ENCODE measurements at regions not wholly inside any gene's neighbourhood (a gene's known extent, or its start where the extent isn't known, plus 50 kb on each side); places are given as distances from the start of the nearest gene placed in this dataset.

- no peaks in the 10 kb centered on the region for H3K79me2 ChIP-seq (ENCODE audit: insufficient read depth, low read length)
- no peak overlapping the region for H3K4me3 Mint-ChIP-seq
- no peaks in the 10 kb centered on the region for H3K9me3 ChIP-seq (replicated peaks in 1 of 2; ENCODE audit: control insufficient read depth in 1 of 2, insufficient read depth in 1 of 2, low read length in 2 of 2)
- H3K9ac ChIP-seq (ENCODE audit: insufficient read depth, low read length, poor library complexity, severe bottlenecking) = no peak overlapping the region
- no peak overlapping the region for H3K27ac Mint-ChIP-seq
- H3K4me3 ChIP-seq (replicated peaks in 1 of 3; ENCODE audit: low read depth in 2 of 3, low read length in 3 of 3) = no peak overlapping the region
- no peaks in the 10 kb centered on the region for H3K36me3 Mint-ChIP-seq
- H3K9me3 Mint-ChIP-seq = peaks cover 0 to 5% (median 3%) of the 10 kb centered on the region in 7 donors
- peaks cover 0 to 2% (median 0%) of the 10 kb centered on the region in 3 donors for H3K27me3 Mint-ChIP-seq (ENCODE audit: low read depth in 3 of 3)
- H3K4me1 ChIP-seq (ENCODE audit: control insufficient read depth in 1 of 2, insufficient read depth in 2 of 2, low read length in 2 of 2) = no peaks in the 10 kb centered on the region
- H3K36me3 ChIP-seq (replicated peaks in 1 of 2; ENCODE audit: control insufficient read depth in 1 of 2, insufficient read depth in 2 of 2, low read length in 2 of 2) = no peaks in the 10 kb centered on the region
- TF ChIP-seq CTCF (IDR thresholded peaks at IDR 0.05) = no peak
- H2AFZ ChIP-seq (ENCODE audit: insufficient read depth, low read depth, low read length, poor library complexity, severe bottlenecking) = no peak overlapping the region
- H3K4me2 ChIP-seq (replicated peaks; ENCODE audit: extremely low read depth, low read length, poor library complexity, severe bottlenecking) = no peak overlapping the region
- no peak overlapping the region for H3K27ac ChIP-seq (ENCODE audit: low read depth in 1 of 2, low read length in 2 of 2)
- peaks cover 3% of the 10 kb centered on the region for H3K4me1 Mint-ChIP-seq
- WGBS (ENCODE audit: insufficient coverage) = no CpG with 5 or more reads among the region's 1 CpG
- no peaks in the 10 kb centered on the region for H3K27me3 ChIP-seq (ENCODE audit: control insufficient read depth in 2 of 2, insufficient read depth in 2 of 2, low read length in 2 of 2)
- no peaks in the 10 kb centered on the region for H4K20me1 ChIP-seq (ENCODE audit: insufficient read depth, low read length)
- no peak for DNase-seq
- intact Hi-C loops (cut with micrococcal nuclease) = no loop called here
Measured at GRCh38 chr5:18240971-18241370, 606.7 kb downstream of the TAF11L14 start.

GRCh38 chr5:18243846-18244245 lies 609.6 kb downstream of the TAF11L14 start:
- Histone ChIP-seq H3K4me2 (replicated peaks; ENCODE audit: extremely low read depth, low read length, poor library complexity, severe bottlenecking) (no peak overlapping the region), H3K9ac (ENCODE audit: insufficient read depth, low read length, poor library complexity, severe bottlenecking) (no peak overlapping the region), H3K79me2 (ENCODE audit: insufficient read depth, low read length) (no peaks in the 10 kb centered on the region), H3K36me3 (replicated peaks in 1 of 2; ENCODE audit: control insufficient read depth in 1 of 2, insufficient read depth in 2 of 2, low read length in 2 of 2) (no peaks in the 10 kb centered on the region), H3K4me3 (replicated peaks in 1 of 3; ENCODE audit: low read depth in 2 of 3, low read length in 3 of 3) (no peak overlapping the region), H3K27me3 (ENCODE audit: control insufficient read depth in 2 of 2, insufficient read depth in 2 of 2, low read length in 2 of 2) (no peaks in the 10 kb centered on the region), H3K9me3 (replicated peaks in 1 of 2; ENCODE audit: control insufficient read depth in 1 of 2, insufficient read depth in 1 of 2, low read length in 2 of 2) (no peaks in the 10 kb centered on the region), H3K4me1 (ENCODE audit: control insufficient read depth in 1 of 2, insufficient read depth in 2 of 2, low read length in 2 of 2) (no peaks in the 10 kb centered on the region), H2AFZ (ENCODE audit: insufficient read depth, low read depth, low read length, poor library complexity, severe bottlenecking) (no peak overlapping the region), H3K27ac (ENCODE audit: low read depth in 1 of 2, low read length in 2 of 2) (no peak overlapping the region), H4K20me1 (ENCODE audit: insufficient read depth, low read length) (no peaks in the 10 kb centered on the region)
- DNase-seq = no peak
- no peak for TF ChIP-seq CTCF (IDR thresholded peaks at IDR 0.05)
- peaks cover 3% of the 10 kb centered on the region for H3K4me1 Mint-ChIP-seq
- peaks cover 3 to 13% (median 8%) of the 10 kb centered on the region in 7 donors for H3K9me3 Mint-ChIP-seq
- H3K4me3 Mint-ChIP-seq = no peak overlapping the region
- 100% methylated on average over 1 of the region's 2 CpGs for WGBS (ENCODE audit: insufficient coverage)
- intact Hi-C loops (cut with micrococcal nuclease) = no loop called here
- peaks cover 0 to 3% (median 0%) of the 10 kb centered on the region in 3 donors for H3K27me3 Mint-ChIP-seq (ENCODE audit: low read depth in 3 of 3)
- H3K27ac Mint-ChIP-seq = no peak overlapping the region
- no peaks in the 10 kb centered on the region for H3K36me3 Mint-ChIP-seq

Measured in CD14-positive monocyte (primary cell).